ENCODE measurements at regions not wholly inside any gene's neighbourhood (a gene's known extent, or its start where the extent isn't known, plus 50 kb on each side); places are given as distances from the start of the nearest gene placed in this dataset.

- 0 out of 2 replicates have a peak, but pooled peaks cover 5% of the 10 kb centered on the region for H3K27me3 ChIP-seq (ENCODE audit: insufficient read depth, low read length)
- H3K4me2 ChIP-seq (ENCODE audit: low read length): no peak overlapping the region
- H3K9ac ChIP-seq (ENCODE audit: low read length): no peak overlapping the region
- no peaks in the 10 kb centered on the region for H3K9me2 ChIP-seq (ENCODE audit: low read depth, low read length)
- no peaks in the 10 kb centered on the region for H3K36me3 ChIP-seq (ENCODE audit: insufficient read depth, low read length)
- TF ChIP-seq CTCF (IDR thresholded peaks at IDR 0.05; ENCODE audit: low read length) (no peak), EZH2 (IDR thresholded peaks at IDR 0.05; ENCODE audit: borderline replicate concordance, low read length) (no peak)
- no peaks in the 10 kb centered on the region for H4K20me1 ChIP-seq (ENCODE audit: insufficient read depth, low read length)
- no peaks in the 10 kb centered on the region for H3K4me1 ChIP-seq (ENCODE audit: insufficient read depth, low read length, severe bottlenecking)
- H3K79me2 ChIP-seq (ENCODE audit: insufficient read depth, low read length): no peaks in the 10 kb centered on the region
- no peak overlapping the region for H2AFZ ChIP-seq (ENCODE audit: low read length)
- no peak overlapping the region for H3K4me3 ChIP-seq (ENCODE audit: low read depth, low read length, poor library complexity, severe bottlenecking)
- no peaks in the 10 kb centered on the region for H3K9me3 ChIP-seq (ENCODE audit: low read length)
- no peaks in the 10 kb centered on the region for H3F3A ChIP-seq (ENCODE audit: insufficient read depth, low read length)
- no peak overlapping the region for H3K27ac ChIP-seq (ENCODE audit: low read depth, low read length, poor library complexity, severe bottlenecking)
Observed at GRCh38 chr1:8094481-8095241, 68.6 kb upstream of the ERRFI1 start.

- TF ChIP-seq CTCF (IDR thresholded peaks at IDR 0.05; ENCODE audit: low read length) (no peak), EZH2 (IDR thresholded peaks at IDR 0.05; ENCODE audit: borderline replicate concordance, low read length) (no peak)
- Histone ChIP-seq H3K9ac (ENCODE audit: low read length) (no peak overlapping the region), H3K4me2 (ENCODE audit: low read length) (no peak overlapping the region), H4K20me1 (ENCODE audit: insufficient read depth, low read length) (no peaks in the 10 kb centered on the region), H3K79me2 (ENCODE audit: insufficient read depth, low read length) (no peaks in the 10 kb centered on the region), H3K36me3 (ENCODE audit: insufficient read depth, low read length) (no peaks in the 10 kb centered on the region), H3F3A (ENCODE audit: insufficient read depth, low read length) (no peaks in the 10 kb centered on the region), H3K27me3 (ENCODE audit: insufficient read depth, low read length) (0 out of 2 replicates have a peak, but pooled peaks cover 5% of the 10 kb centered on the region), H3K9me2 (ENCODE audit: low read depth, low read length) (no peaks in the 10 kb centered on the region), H2AFZ (ENCODE audit: low read length) (no peak overlapping the region), H3K4me1 (ENCODE audit: insufficient read depth, low read length, severe bottlenecking) (no peaks in the 10 kb centered on the region), H3K9me3 (ENCODE audit: low read length) (no peaks in the 10 kb centered on the region), H3K4me3 (ENCODE audit: low read depth, low read length, poor library complexity, severe bottlenecking) (no peak overlapping the region), H3K27ac (ENCODE audit: low read depth, low read length, poor library complexity, severe bottlenecking) (no peak overlapping the region)
Observed at GRCh38 chr1:8093221-8093980, 67.3 kb upstream of the ERRFI1 start.

GRCh38 chr1:8092657-8093056 is 66.5 kb upstream of the ERRFI1 start:
- no peaks in the 10 kb centered on the region for H3K9me3 ChIP-seq (ENCODE audit: low read length)
- no peaks in the 10 kb centered on the region for H4K20me1 ChIP-seq (ENCODE audit: insufficient read depth, low read length)
- no peaks in the 10 kb centered on the region for H3K36me3 ChIP-seq (ENCODE audit: insufficient read depth, low read length)
- no peaks in the 10 kb centered on the region for H3K79me2 ChIP-seq (ENCODE audit: insufficient read depth, low read length)
- TF ChIP-seq EZH2 (IDR thresholded peaks at IDR 0.05; ENCODE audit: borderline replicate concordance, low read length): no peak
- TF ChIP-seq CTCF (IDR thresholded peaks at IDR 0.05; ENCODE audit: low read length): no peak
- no peaks in the 10 kb centered on the region for H3F3A ChIP-seq (ENCODE audit: insufficient read depth, low read length)
- no peak overlapping the region for H3K27ac ChIP-seq (ENCODE audit: low read depth, low read length, poor library complexity, severe bottlenecking)
- no peaks in the 10 kb centered on the region for H3K9me2 ChIP-seq (ENCODE audit: low read depth, low read length)
- H3K4me2 ChIP-seq (ENCODE audit: low read length): no peak overlapping the region
- no peak overlapping the region for H3K9ac ChIP-seq (ENCODE audit: low read length)
- H2AFZ ChIP-seq (ENCODE audit: low read length): no peak overlapping the region
- H3K4me3 ChIP-seq (ENCODE audit: low read depth, low read length, poor library complexity, severe bottlenecking): no peak overlapping the region
- 0 out of 2 replicates have a peak, but pooled peaks cover 5% of the 10 kb centered on the region for H3K27me3 ChIP-seq (ENCODE audit: insufficient read depth, low read length)
- no peaks in the 10 kb centered on the region for H3K4me1 ChIP-seq (ENCODE audit: insufficient read depth, low read length, severe bottlenecking)
